Upper lobe of right lung (tissue), 1 donor: ENCODE measurements at regions not wholly inside any gene's neighbourhood (a gene's known extent, or its start where the extent isn't known, plus 50 kb on each side); places are given as distances from the start of the nearest gene placed in this dataset.

Experiments
- ATAC-seq: fragments of 200-7000 bp; cut with Tn5 transposase; one replicate; pipeline ENCODE4 v1.9.1; 2020; ENCODE audit warnings: mild to moderate bottlenecking, moderate library complexity
- DNase-seq: peaks from one replicate; pipeline ENCODE4 v3.0.0-alpha.2; 2020
- H3K27ac ChIP-seq: fragments of 200-600 bp; one replicate; pipeline ENCODE4 v1.8.0; 2022
- H3K27me3 ChIP-seq: fragments of 200-600 bp; one replicate; pipeline ENCODE4 v1.8.0; 2022; ENCODE audit warnings: mild to moderate bottlenecking
- H3K36me3 ChIP-seq: fragments of 200-600 bp; one replicate; pipeline ENCODE4 v1.8.0; 2022
- H3K4me1 ChIP-seq: fragments of 200-600 bp; one replicate; pipeline ENCODE4 v1.8.0; 2022
- H3K4me3 ChIP-seq: fragments of 200-600 bp; one replicate; pipeline ENCODE4 v1.8.0; 2022; ENCODE audit warnings: mild to moderate bottlenecking
- H3K9me3 ChIP-seq: fragments of 200-600 bp; one replicate; pipeline ENCODE4 v1.8.0; 2022
- CTCF ChIP-seq: fragments of 200-600 bp; IDR thresholded peaks from one replicate; pipeline ENCODE4 v1.8.0; 2022; ENCODE audit warnings: antibody characterized with exemption
- intact Hi-C: fragments of 100-400 bp; cut with DNase I; formaldehyde crosslinking; loops from one replicate; pipeline ENCODE4 v1.11.0; 2022
- donor health status: DM: no; HTN: yes; CAD: no; lungs with severe emphysema.

- Histone ChIP-seq H3K4me3 (no peak overlapping the region), H3K36me3 (no peaks in the 10 kb centered on the region), H3K4me1 (no peaks in the 10 kb centered on the region), H3K27me3 (no peaks in the 10 kb centered on the region), H3K27ac (no peak overlapping the region), H3K9me3 (no peaks in the 10 kb centered on the region)
- DNase-seq (no peak), ATAC-seq (no peak)
- intact Hi-C loops, result no loop called here
- TF ChIP-seq CTCF, result no peak
Observed at GRCh38 chr5:121239951-121240350, 611.7 kb upstream of the FTMT start.

GRCh38 chr5:121246971-121247370, 604.7 kb upstream of the FTMT start:
- ATAC-seq, result no peak
- Histone ChIP-seq H3K27me3 (no peaks in the 10 kb centered on the region), H3K4me3 (no peak overlapping the region), H3K9me3 (no peaks in the 10 kb centered on the region), H3K36me3 (no peaks in the 10 kb centered on the region), H3K27ac (no peak overlapping the region), H3K4me1 (no peaks in the 10 kb centered on the region)
- no peak for DNase-seq
- intact Hi-C loops, result no loop called here
- TF ChIP-seq CTCF, result no peak

- DNase-seq (no peak), ATAC-seq (no peak)
- Histone ChIP-seq H3K36me3 (no peaks in the 10 kb centered on the region), H3K9me3 (no peaks in the 10 kb centered on the region), H3K4me3 (no peak overlapping the region), H3K27me3 (no peaks in the 10 kb centered on the region), H3K4me1 (no peaks in the 10 kb centered on the region), H3K27ac (no peak overlapping the region)
- intact Hi-C loops, result no loop called here
- TF ChIP-seq CTCF, result no peak
Observed at GRCh38 chr5:121251954-121252353, 599.7 kb upstream of the FTMT start.

GRCh38 chr5:121257621-121258020, 594.1 kb upstream of the FTMT start:
- Histone ChIP-seq H3K36me3 (no peaks in the 10 kb centered on the region), H3K27ac (no peak overlapping the region), H3K27me3 (no peaks in the 10 kb centered on the region), H3K4me1 (no peaks in the 10 kb centered on the region), H3K4me3 (no peak overlapping the region), H3K9me3 (no peaks in the 10 kb centered on the region)
- TF ChIP-seq CTCF, result no peak
- intact Hi-C loops, result no loop called here
- ATAC-seq, result no peak
- no peak for DNase-seq

- no peak for ATAC-seq
- intact Hi-C loops, result no loop called here
- no peak for TF ChIP-seq CTCF
Observed at GRCh38 chr5:121263456-121263855, 588.2 kb upstream of the FTMT start.

GRCh38 chr5:121264605-121265004, 587.1 kb upstream of the FTMT start:
- no peak for ATAC-seq
- no peak for DNase-seq
- Histone ChIP-seq H3K27me3 (no peaks in the 10 kb centered on the region), H3K27ac (no peak overlapping the region), H3K9me3 (no peaks in the 10 kb centered on the region), H3K36me3 (no peaks in the 10 kb centered on the region), H3K4me1 (no peaks in the 10 kb centered on the region), H3K4me3 (no peak overlapping the region)
- TF ChIP-seq CTCF, result no peak
- intact Hi-C loops, result no loop called here

More at GRCh38 chr5:121263456-121263855, 588.2 kb upstream of the FTMT start:
- H3K27me3 ChIP-seq, result no peaks in the 10 kb centered on the region
- no peak for DNase-seq
- H3K27ac ChIP-seq, result no peak overlapping the region
- H3K4me3 ChIP-seq, result no peak overlapping the region
- no peaks in the 10 kb centered on the region for H3K4me1 ChIP-seq
- no peaks in the 10 kb centered on the region for H3K36me3 ChIP-seq
- no peaks in the 10 kb centered on the region for H3K9me3 ChIP-seq
